CD4-positive, alpha-beta T cell (primary cell): ENCODE measurements at regions not wholly inside any gene's neighbourhood (a gene's known extent, or its start where the extent isn't known, plus 50 kb on each side); places are given as distances from the start of the nearest gene placed in this dataset.

Source experiments
- ATAC-seq: fragments of 200-7000 bp; cut with Tn5 transposase; one replicate; pipeline ENCODE4 v1.10.0; 2022; ENCODE audit warnings: mild to moderate bottlenecking; ENCODE audit not compliant: poor library complexity
- CTCF ChIA-PET: fragments of 350-600 bp; sonication (Branson Sonifier 250); formaldehyde crosslinking; loops from one replicate; lab custom pipeline; 2021; ENCODE audit warnings: antibody characterized with exemption, inconsistent platforms; lab: Charles Lee
- POLR2A ChIA-PET: fragments of 350-600 bp; sonication (Branson Sonifier 250); formaldehyde crosslinking; loops from one replicate; lab custom pipeline; 2021; ENCODE audit warnings: antibody characterized with exemption, inconsistent platforms; lab: Charles Lee
- DNase-seq, 14 experiments: peaks; one replicate each; pipeline ENCODE4 v3.0.0-alpha.2; 2013 to 2020; ENCODE audit warnings: mixed read lengths in 2 of 14
- H3K27ac ChIP-seq, 2 donors: one replicate each; pipeline versions ENCODE4 v1.5.1 to v1.7.0; 2013; ENCODE audit warnings: low read length in 2 of 2, low read depth in 1 of 2, mild to moderate bottlenecking in 1 of 2
- H3K27me3 ChIP-seq, 2 experiments: 1 replicate in 1 of 2; 2 replicates in 1 of 2; pipeline versions ENCODE4 v1.6.1 to v1.7.0; 2013; ENCODE audit warnings: low read length in 2 of 2, control low read depth in 1 of 2, mild to moderate bottlenecking in 1 of 2, moderate library complexity in 1 of 2; ENCODE audit not compliant: insufficient read depth in 2 of 2, control insufficient read depth in 1 of 2
- H3K36me3 ChIP-seq: one replicate; pipeline ENCODE4 v1.6.1; 2013; ENCODE audit warnings: low read length, control low read depth; ENCODE audit not compliant: insufficient read depth
- H3K4me1 ChIP-seq: one replicate; pipeline ENCODE4 v1.6.1; 2013; ENCODE audit warnings: low read length, control low read depth; ENCODE audit not compliant: insufficient read depth
- H3K4me3 ChIP-seq: one replicate; pipeline ENCODE4 v1.5.1; 2013; ENCODE audit warnings: mild to moderate bottlenecking, low read length, moderate library complexity
- H3K9me3 ChIP-seq, 2 experiments: 1 replicate in 1 of 2; 2 replicates in 1 of 2; pipeline versions ENCODE4 v1.6.1 to v1.7.0; 2013; ENCODE audit warnings: low read length in 2 of 2, mild to moderate bottlenecking in 2 of 2, control low read depth in 1 of 2, moderate library complexity in 1 of 2; ENCODE audit not compliant: control insufficient read depth in 1 of 2, insufficient read depth in 1 of 2
- H3K27ac Mint-ChIP-seq: one replicate; pipeline ENCODE4 v1.8.0; 2020; ENCODE audit warnings: mixed read lengths
- H3K27me3 Mint-ChIP-seq: one replicate; pipeline ENCODE4 v1.8.0; 2021; ENCODE audit warnings: mixed read lengths
- H3K36me3 Mint-ChIP-seq: one replicate; pipeline ENCODE4 v1.8.0; 2021; ENCODE audit warnings: low read depth, mixed read lengths
- H3K4me1 Mint-ChIP-seq: one replicate; pipeline ENCODE4 v1.8.0; 2021; ENCODE audit warnings: low read depth, mixed read lengths
- H3K4me3 Mint-ChIP-seq: one replicate; pipeline ENCODE4 v1.8.0; 2020; ENCODE audit warnings: mild to moderate bottlenecking, mixed read lengths
- H3K9me3 Mint-ChIP-seq: one replicate; pipeline ENCODE4 v1.8.0; 2020; ENCODE audit warnings: mixed read lengths
- CTCF ChIP-seq: fragments of 200-600 bp; IDR thresholded peaks from one replicate; pipeline ENCODE4 v1.8.0; 2022; ENCODE audit warnings: antibody characterized with exemption, mild to moderate bottlenecking
- intact Hi-C, 2 experiments: fragments of 100-400 bp; cut with DNase I in 1 of 2; cut with micrococcal nuclease in 1 of 2; formaldehyde crosslinking; loops; one replicate each; pipeline versions ENCODE4 v1.15.1 to v1.9.0; 2023 to 2025; cut with DNase I, micrococcal nuclease

DNA sequence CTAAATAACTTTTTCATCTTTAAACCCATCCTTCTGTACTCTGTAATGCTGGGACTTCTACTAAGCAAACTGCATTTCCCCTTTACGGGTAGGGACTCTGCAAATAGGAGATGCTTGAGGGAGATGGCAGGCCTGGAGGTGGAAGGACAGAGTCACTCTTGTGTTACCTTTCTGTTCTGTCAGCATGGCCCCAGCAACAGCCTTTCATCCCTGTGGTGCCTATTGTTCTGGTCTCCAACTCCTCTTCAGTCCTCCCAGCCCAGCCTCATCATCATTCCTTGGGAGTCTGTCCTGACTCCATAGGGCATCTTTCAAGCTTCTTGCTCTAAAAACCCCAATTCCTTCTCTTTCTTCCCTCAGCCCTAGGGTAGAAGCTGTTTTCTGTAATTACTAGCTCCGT lies 230.0 kb downstream of the SNX13 start:
- Histone ChIP-seq H3K9me3 (no peaks in the 10 kb centered on the region), H3K27me3 (peaks cover 0 to 4% of the 10 kb centered on the region in 2 experiments), H3K27ac (no peak overlapping the region), H3K4me3 (no peak overlapping the region), H3K36me3 (no peaks in the 10 kb centered on the region), H3K4me1 (no peaks in the 10 kb centered on the region)
- CTCF ChIA-PET: no interaction called here
- no peaks in the 10 kb centered on the region for H3K9me3 Mint-ChIP-seq
- no peaks in the 10 kb centered on the region for H3K27me3 Mint-ChIP-seq
- ATAC-seq (no peak), DNase-seq (no peak)
- no peak for TF ChIP-seq CTCF
- H3K4me3 Mint-ChIP-seq: no peak overlapping the region
- POLR2A ChIA-PET: no interaction called here
- no peaks in the 10 kb centered on the region for H3K4me1 Mint-ChIP-seq
- intact Hi-C loops: no loop called here
- no peaks in the 10 kb centered on the region for H3K36me3 Mint-ChIP-seq
- no peak overlapping the region for H3K27ac Mint-ChIP-seq

DNA sequence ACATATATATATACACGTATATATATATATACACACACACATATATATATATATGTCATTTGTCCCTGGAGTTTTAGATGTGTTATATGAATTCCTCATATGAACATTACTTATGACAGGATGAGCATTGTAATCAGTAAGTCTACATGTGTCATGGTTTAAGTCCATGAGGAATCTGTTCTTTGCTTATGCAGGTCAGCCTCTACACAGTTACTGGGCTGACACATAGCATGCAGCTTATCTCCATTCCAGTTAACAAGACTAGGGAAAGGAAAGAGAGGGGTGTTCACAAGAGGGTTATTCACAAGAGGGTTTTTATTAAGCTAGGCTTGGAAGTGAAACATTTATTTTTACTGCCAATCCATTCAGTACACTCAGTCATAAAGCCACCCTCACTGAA lies 226.7 kb downstream of the SNX13 start:
- Histone ChIP-seq H3K36me3 (no peaks in the 10 kb centered on the region), H3K4me3 (no peak overlapping the region), H3K9me3 (no peaks in the 10 kb centered on the region), H3K4me1 (no peaks in the 10 kb centered on the region), H3K27ac (no peak overlapping the region), H3K27me3 (no peaks in the 10 kb centered on the region)
- Mint-ChIP-seq H3K36me3 (no peaks in the 10 kb centered on the region), H3K4me1 (no peaks in the 10 kb centered on the region), H3K4me3 (no peak overlapping the region), H3K9me3 (no peaks in the 10 kb centered on the region), H3K27me3 (no peaks in the 10 kb centered on the region), H3K27ac (no peak overlapping the region)
- ATAC-seq (no peak), DNase-seq (no peak)
- TF ChIP-seq CTCF: no peak
- CTCF ChIA-PET: no interaction called here
- intact Hi-C loops: no loop called here
- POLR2A ChIA-PET: no interaction called here

DNA sequence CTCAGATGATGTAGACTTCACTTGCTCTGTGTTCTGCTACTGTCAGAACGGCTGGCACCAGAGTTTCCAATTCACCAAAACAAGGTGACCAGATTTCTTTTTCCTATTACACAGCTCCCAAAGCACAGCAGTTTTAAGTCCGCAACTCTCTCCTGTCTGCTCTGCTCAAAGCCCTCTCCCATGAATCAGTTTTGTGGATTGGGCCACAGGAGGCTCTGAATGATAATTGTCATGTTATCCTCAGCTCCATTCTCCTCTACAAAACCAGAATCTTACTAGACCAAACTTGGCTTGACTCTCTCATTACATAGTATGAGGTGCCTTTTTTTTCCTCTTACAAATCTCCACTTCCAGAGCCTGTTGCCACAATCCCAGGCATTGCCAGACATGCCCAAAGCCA lies 223.5 kb downstream of the SNX13 start:
- Mint-ChIP-seq H3K4me3 (no peak overlapping the region), H3K4me1 (no peaks in the 10 kb centered on the region), H3K27ac (no peak overlapping the region), H3K9me3 (no peaks in the 10 kb centered on the region), H3K36me3 (no peaks in the 10 kb centered on the region), H3K27me3 (no peaks in the 10 kb centered on the region)
- Histone ChIP-seq H3K9me3 (no peaks in the 10 kb centered on the region), H3K4me1 (no peaks in the 10 kb centered on the region), H3K27ac (no peak overlapping the region), H3K27me3 (no peaks in the 10 kb centered on the region), H3K4me3 (no peak overlapping the region), H3K36me3 (no peaks in the 10 kb centered on the region)
- CTCF ChIA-PET: interaction anchor here (1.3 kb wide), 1 partner anchor 173 kb away, joined by 3 read pairs; no protein-coding TSS in a partner anchor
- no peak for TF ChIP-seq CTCF
- POLR2A ChIA-PET: no interaction called here
- intact Hi-C loops: no loop called here
- ATAC-seq (no peak), DNase-seq (no peak)
